H1 (cell line): ENCODE measurements at regions not wholly inside any gene's neighbourhood (a gene's known extent, or its start where the extent isn't known, plus 50 kb on each side); places are given as distances from the start of the nearest gene placed in this dataset.

ENCODE experiments used
- TF ChIP-seq, protein P1 (sequence below): fragments of 300-600 bp; sonication (generic); IDR thresholded peaks from 2 replicates; pipeline ENCODE4 v1.7.1; 2012; ENCODE audit warnings: low read length, moderate library complexity, mild to moderate bottlenecking, inconsistent platforms; ENCODE audit not compliant: insufficient replicate concordance

- TF ChIP-seq, protein P1, sequence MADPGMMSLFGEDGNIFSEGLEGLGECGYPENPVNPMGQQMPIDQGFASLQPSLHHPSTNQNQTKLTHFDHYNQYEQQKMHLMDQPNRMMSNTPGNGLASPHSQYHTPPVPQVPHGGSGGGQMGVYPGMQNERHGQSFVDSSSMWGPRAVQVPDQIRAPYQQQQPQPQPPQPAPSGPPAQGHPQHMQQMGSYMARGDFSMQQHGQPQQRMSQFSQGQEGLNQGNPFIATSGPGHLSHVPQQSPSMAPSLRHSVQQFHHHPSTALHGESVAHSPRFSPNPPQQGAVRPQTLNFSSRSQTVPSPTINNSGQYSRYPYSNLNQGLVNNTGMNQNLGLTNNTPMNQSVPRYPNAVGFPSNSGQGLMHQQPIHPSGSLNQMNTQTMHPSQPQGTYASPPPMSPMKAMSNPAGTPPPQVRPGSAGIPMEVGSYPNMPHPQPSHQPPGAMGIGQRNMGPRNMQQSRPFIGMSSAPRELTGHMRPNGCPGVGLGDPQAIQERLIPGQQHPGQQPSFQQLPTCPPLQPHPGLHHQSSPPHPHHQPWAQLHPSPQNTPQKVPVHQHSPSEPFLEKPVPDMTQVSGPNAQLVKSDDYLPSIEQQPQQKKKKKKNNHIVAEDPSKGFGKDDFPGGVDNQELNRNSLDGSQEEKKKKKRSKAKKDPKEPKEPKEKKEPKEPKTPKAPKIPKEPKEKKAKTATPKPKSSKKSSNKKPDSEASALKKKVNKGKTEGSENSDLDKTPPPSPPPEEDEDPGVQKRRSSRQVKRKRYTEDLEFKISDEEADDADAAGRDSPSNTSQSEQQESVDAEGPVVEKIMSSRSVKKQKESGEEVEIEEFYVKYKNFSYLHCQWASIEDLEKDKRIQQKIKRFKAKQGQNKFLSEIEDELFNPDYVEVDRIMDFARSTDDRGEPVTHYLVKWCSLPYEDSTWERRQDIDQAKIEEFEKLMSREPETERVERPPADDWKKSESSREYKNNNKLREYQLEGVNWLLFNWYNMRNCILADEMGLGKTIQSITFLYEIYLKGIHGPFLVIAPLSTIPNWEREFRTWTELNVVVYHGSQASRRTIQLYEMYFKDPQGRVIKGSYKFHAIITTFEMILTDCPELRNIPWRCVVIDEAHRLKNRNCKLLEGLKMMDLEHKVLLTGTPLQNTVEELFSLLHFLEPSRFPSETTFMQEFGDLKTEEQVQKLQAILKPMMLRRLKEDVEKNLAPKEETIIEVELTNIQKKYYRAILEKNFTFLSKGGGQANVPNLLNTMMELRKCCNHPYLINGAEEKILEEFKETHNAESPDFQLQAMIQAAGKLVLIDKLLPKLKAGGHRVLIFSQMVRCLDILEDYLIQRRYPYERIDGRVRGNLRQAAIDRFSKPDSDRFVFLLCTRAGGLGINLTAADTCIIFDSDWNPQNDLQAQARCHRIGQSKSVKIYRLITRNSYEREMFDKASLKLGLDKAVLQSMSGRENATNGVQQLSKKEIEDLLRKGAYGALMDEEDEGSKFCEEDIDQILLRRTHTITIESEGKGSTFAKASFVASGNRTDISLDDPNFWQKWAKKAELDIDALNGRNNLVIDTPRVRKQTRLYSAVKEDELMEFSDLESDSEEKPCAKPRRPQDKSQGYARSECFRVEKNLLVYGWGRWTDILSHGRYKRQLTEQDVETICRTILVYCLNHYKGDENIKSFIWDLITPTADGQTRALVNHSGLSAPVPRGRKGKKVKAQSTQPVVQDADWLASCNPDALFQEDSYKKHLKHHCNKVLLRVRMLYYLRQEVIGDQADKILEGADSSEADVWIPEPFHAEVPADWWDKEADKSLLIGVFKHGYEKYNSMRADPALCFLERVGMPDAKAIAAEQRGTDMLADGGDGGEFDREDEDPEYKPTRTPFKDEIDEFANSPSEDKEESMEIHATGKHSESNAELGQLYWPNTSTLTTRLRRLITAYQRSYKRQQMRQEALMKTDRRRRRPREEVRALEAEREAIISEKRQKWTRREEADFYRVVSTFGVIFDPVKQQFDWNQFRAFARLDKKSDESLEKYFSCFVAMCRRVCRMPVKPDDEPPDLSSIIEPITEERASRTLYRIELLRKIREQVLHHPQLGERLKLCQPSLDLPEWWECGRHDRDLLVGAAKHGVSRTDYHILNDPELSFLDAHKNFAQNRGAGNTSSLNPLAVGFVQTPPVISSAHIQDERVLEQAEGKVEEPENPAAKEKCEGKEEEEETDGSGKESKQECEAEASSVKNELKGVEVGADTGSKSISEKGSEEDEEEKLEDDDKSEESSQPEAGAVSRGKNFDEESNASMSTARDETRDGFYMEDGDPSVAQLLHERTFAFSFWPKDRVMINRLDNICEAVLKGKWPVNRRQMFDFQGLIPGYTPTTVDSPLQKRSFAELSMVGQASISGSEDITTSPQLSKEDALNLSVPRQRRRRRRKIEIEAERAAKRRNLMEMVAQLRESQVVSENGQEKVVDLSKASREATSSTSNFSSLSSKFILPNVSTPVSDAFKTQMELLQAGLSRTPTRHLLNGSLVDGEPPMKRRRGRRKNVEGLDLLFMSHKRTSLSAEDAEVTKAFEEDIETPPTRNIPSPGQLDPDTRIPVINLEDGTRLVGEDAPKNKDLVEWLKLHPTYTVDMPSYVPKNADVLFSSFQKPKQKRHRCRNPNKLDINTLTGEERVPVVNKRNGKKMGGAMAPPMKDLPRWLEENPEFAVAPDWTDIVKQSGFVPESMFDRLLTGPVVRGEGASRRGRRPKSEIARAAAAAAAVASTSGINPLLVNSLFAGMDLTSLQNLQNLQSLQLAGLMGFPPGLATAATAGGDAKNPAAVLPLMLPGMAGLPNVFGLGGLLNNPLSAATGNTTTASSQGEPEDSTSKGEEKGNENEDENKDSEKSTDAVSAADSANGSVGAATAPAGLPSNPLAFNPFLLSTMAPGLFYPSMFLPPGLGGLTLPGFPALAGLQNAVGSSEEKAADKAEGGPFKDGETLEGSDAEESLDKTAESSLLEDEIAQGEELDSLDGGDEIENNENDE: no peak
Observed at GRCh38 chr10:3972460-3973301, 187.7 kb upstream of the KLF6 start (continued).
